ENCODE measurements at regions not wholly inside any gene's neighbourhood (a gene's known extent, or its start where the extent isn't known, plus 50 kb on each side); places are given as distances from the start of the nearest gene placed in this dataset.

- Histone ChIP-seq H3K36me3 (no peaks in the 10 kb centered on the region), H3K4me1 (no peaks in the 10 kb centered on the region), H3K4me3 (ENCODE audit: low read depth, low read length) (no peak overlapping the region), H3K27me3 (0 out of 2 replicates have a peak, but pooled peaks cover 3% of the 10 kb centered on the region), H3K9me3 (no peaks in the 10 kb centered on the region)
- no peak for TF ChIP-seq CTCF (IDR thresholded peaks at IDR 0.05; ENCODE audit: low read depth, low read length)
- no peak for DNase-seq
These were observed 218.2 kb upstream of the RFX3 start for GRCh38 chr9:3743901-3744413.

GRCh38 chr9:3742586-3742985 lies 216.8 kb upstream of the RFX3 start:
- Histone ChIP-seq H3K27me3 (0 out of 2 replicates have a peak, but pooled peaks cover 3% of the 10 kb centered on the region), H3K9me3 (no peaks in the 10 kb centered on the region), H3K36me3 (no peaks in the 10 kb centered on the region), H3K4me3 (ENCODE audit: low read depth, low read length) (no peak overlapping the region), H3K4me1 (no peaks in the 10 kb centered on the region)
- DNase-seq, result no peak
- TF ChIP-seq CTCF (IDR thresholded peaks at IDR 0.05; ENCODE audit: low read depth, low read length), result no peak

- no peaks in the 10 kb centered on the region for H3K36me3 ChIP-seq
- no peaks in the 10 kb centered on the region for H3K4me1 ChIP-seq
- TF ChIP-seq CTCF (IDR thresholded peaks at IDR 0.05; ENCODE audit: low read depth, low read length), result no peak
- no peak overlapping the region for H3K4me3 ChIP-seq (ENCODE audit: low read depth, low read length)
- H3K27me3 ChIP-seq, result 0 out of 2 replicates have a peak, but pooled peaks cover 3% of the 10 kb centered on the region
- no peak for DNase-seq
- H3K9me3 ChIP-seq, result no peaks in the 10 kb centered on the region
These were observed 215.9 kb upstream of the RFX3 start for GRCh38 chr9:3741729-3742128.

GRCh38 chr9:3740690-3741419 lies 215.1 kb upstream of the RFX3 start:
- Histone ChIP-seq H3K27me3 (0 out of 2 replicates have a peak, but pooled peaks cover 3% of the 10 kb centered on the region), H3K4me1 (no peaks in the 10 kb centered on the region), H3K9me3 (no peaks in the 10 kb centered on the region), H3K36me3 (no peaks in the 10 kb centered on the region), H3K4me3 (ENCODE audit: low read depth, low read length) (no peak overlapping the region)
- TF ChIP-seq CTCF (IDR thresholded peaks at IDR 0.05; ENCODE audit: low read depth, low read length), result no peak
- DNase-seq, result no peak

- no peak for DNase-seq
- H3K4me3 ChIP-seq (ENCODE audit: low read depth, low read length), result no peak overlapping the region
These were observed 210.4 kb upstream of the RFX3 start for GRCh38 chr9:3736161-3736560.

More at GRCh38 chr9:3736161-3736560, 210.4 kb upstream of the RFX3 start:
- H3K4me1 ChIP-seq, result no peaks in the 10 kb centered on the region
- TF ChIP-seq CTCF (IDR thresholded peaks at IDR 0.05; ENCODE audit: low read depth, low read length), result no peak
- H3K36me3 ChIP-seq, result no peaks in the 10 kb centered on the region
- no peaks in the 10 kb centered on the region for H3K27me3 ChIP-seq
- H3K9me3 ChIP-seq, result no peaks in the 10 kb centered on the region
